H9 (cell line): ENCODE measurements at regions not wholly inside any gene's neighbourhood (a gene's known extent, or its start where the extent isn't known, plus 50 kb on each side); places are given as distances from the start of the nearest gene placed in this dataset.

ENCODE experiments used
- DNase-seq: peaks from one replicate; pipeline ENCODE4 v3.0.0-alpha.2; 2017
- H2AFZ ChIP-seq: one replicate; pipeline ENCODE4 v1.6.1; 2013; ENCODE audit warnings: mild to moderate bottlenecking, low read length, control low read depth, moderate library complexity
- H2AK5ac ChIP-seq: 2 replicates; pipeline ENCODE4 v1.6.1; 2013; ENCODE audit warnings: low read length, control low read depth, mixed read lengths; ENCODE audit not compliant: insufficient read length
- H2BK120ac ChIP-seq: one replicate; pipeline ENCODE4 v1.6.1; 2013; ENCODE audit warnings: low read depth, mild to moderate bottlenecking, low read length, control low read depth, inconsistent platforms; ENCODE audit not compliant: poor library complexity, severe bottlenecking
- H2BK12ac ChIP-seq: 2 replicates; pipeline ENCODE4 v1.6.1; 2013; ENCODE audit warnings: low read length, control low read depth, mixed read lengths, low read depth; ENCODE audit not compliant: insufficient read length
- H2BK15ac ChIP-seq: 2 replicates; pipeline ENCODE4 v1.6.1; 2013; ENCODE audit warnings: low read depth, low read length, control low read depth
- H2BK20ac ChIP-seq: one replicate; pipeline ENCODE4 v1.6.1; 2013; ENCODE audit warnings: low read depth, mild to moderate bottlenecking, low read length, control low read depth, inconsistent platforms; ENCODE audit not compliant: poor library complexity, severe bottlenecking
- H2BK5ac ChIP-seq: 2 replicates; pipeline ENCODE4 v1.6.1; 2013; ENCODE audit warnings: low read length, control low read depth, mixed read lengths; ENCODE audit not compliant: insufficient read length
- H3K14ac ChIP-seq: 2 replicates; pipeline ENCODE4 v1.6.1; 2013; ENCODE audit warnings: low read length, control low read depth; ENCODE audit not compliant: insufficient read depth
- H3K18ac ChIP-seq: 2 replicates; pipeline ENCODE4 v1.6.1; 2013; ENCODE audit warnings: low read depth, mild to moderate bottlenecking, mixed read lengths, low read length, control low read depth; ENCODE audit not compliant: insufficient read length
- H3K23ac ChIP-seq: 2 replicates; pipeline ENCODE4 v1.6.1; 2013; ENCODE audit warnings: low read length, control low read depth, mixed read lengths, low read depth; ENCODE audit not compliant: insufficient read length
- H3K23me2 ChIP-seq: 2 replicates; pipeline ENCODE4 v1.6.1; 2013; ENCODE audit warnings: low read depth, mild to moderate bottlenecking, mixed read lengths, low read length, control low read depth; ENCODE audit not compliant: insufficient read length, poor library complexity, severe bottlenecking
- H3K27ac ChIP-seq: 2 replicates; pipeline ENCODE4 v1.5.1; 2013; ENCODE audit warnings: low read length, control low read depth, mixed read lengths, low read depth; ENCODE audit not compliant: insufficient read length
- H3K27me3 ChIP-seq: 2 replicates; pipeline ENCODE4 v1.6.1; 2013; ENCODE audit warnings: low read length, control low read depth, inconsistent platforms; ENCODE audit not compliant: insufficient read depth
- H3K4ac ChIP-seq: 2 replicates; pipeline ENCODE4 v1.6.1; 2013; ENCODE audit warnings: low read depth, mild to moderate bottlenecking, control low read depth, inconsistent platforms, low read length, moderate library complexity
- H3K4me1 ChIP-seq: 2 replicates; pipeline ENCODE4 v1.6.1; 2013; ENCODE audit warnings: low read length, control low read depth, inconsistent platforms; ENCODE audit not compliant: insufficient read depth
- H3K4me2 ChIP-seq: 2 replicates; pipeline ENCODE4 v1.6.1; 2013; ENCODE audit warnings: low read length, control low read depth, mixed read lengths; ENCODE audit not compliant: insufficient read length, insufficient read depth
- H3K56ac ChIP-seq: 2 replicates; pipeline ENCODE4 v1.6.1; 2013; ENCODE audit warnings: low read depth, mild to moderate bottlenecking, mixed read lengths, low read length, control low read depth; ENCODE audit not compliant: insufficient read length
- H3K79me1 ChIP-seq: 2 replicates; pipeline ENCODE4 v1.6.1; 2013; ENCODE audit warnings: low read depth, mild to moderate bottlenecking, moderate library complexity, low read length, control low read depth, inconsistent platforms; ENCODE audit not compliant: insufficient read depth, poor library complexity, severe bottlenecking
- H3K79me2 ChIP-seq: 2 replicates; pipeline ENCODE4 v1.6.1; 2013; ENCODE audit warnings: low read length, control low read depth, inconsistent platforms; ENCODE audit not compliant: insufficient read depth
- H3K9ac ChIP-seq: 2 replicates; pipeline ENCODE4 v1.6.1; 2013; ENCODE audit warnings: low read length, control low read depth, mixed read lengths; ENCODE audit not compliant: insufficient read length; ENCODE audit errors: extremely low read depth
- H3K9me3 ChIP-seq: one replicate; pipeline ENCODE4 v1.6.1; 2013; ENCODE audit warnings: low read depth, low read length, inconsistent platforms; ENCODE audit not compliant: control insufficient read depth
- H3T11ph ChIP-seq: one replicate; pipeline ENCODE4 v1.6.1; 2013; ENCODE audit warnings: mild to moderate bottlenecking, low read length, control low read depth, inconsistent platforms
- H4K20me1 ChIP-seq: one replicate; pipeline ENCODE4 v1.6.1; 2013; ENCODE audit not compliant: control insufficient read depth, insufficient read length, insufficient read depth
- H4K5ac ChIP-seq: 2 replicates; pipeline ENCODE4 v1.6.1; 2013; ENCODE audit warnings: low read depth, mild to moderate bottlenecking, mixed read lengths, low read length, control low read depth; ENCODE audit not compliant: insufficient read length
- H4K8ac ChIP-seq: replicated peaks from 2 replicates; pipeline ENCODE4 v1.6.1; 2013; ENCODE audit warnings: low read length, control low read depth, mixed read lengths, low read depth; ENCODE audit not compliant: insufficient read length
- H4K91ac ChIP-seq: 2 replicates; pipeline ENCODE4 v1.6.1; 2013; ENCODE audit warnings: low read depth, mild to moderate bottlenecking, moderate library complexity, mixed read lengths, low read length, control low read depth; ENCODE audit not compliant: insufficient read length
- H3K27ac Mint-ChIP-seq, 3 experiments: 2 replicates in 2 of 3; 3 replicates in 1 of 3; pipeline ENCODE4 v1.8.0; 2020 to 2021; ENCODE audit warnings: mixed read lengths in 3 of 3, mild to moderate bottlenecking in 1 of 3, moderate library complexity in 1 of 3
- H3K27me3 Mint-ChIP-seq: 2 replicates; pipeline ENCODE4 v1.8.0; 2021; ENCODE audit warnings: low read depth, mild to moderate bottlenecking, moderate library complexity, mixed read lengths
- H3K36me3 Mint-ChIP-seq, 3 experiments: 2 replicates in 2 of 3; 3 replicates in 1 of 3; pipeline ENCODE4 v1.8.0; 2020 to 2021; ENCODE audit warnings: low read depth in 3 of 3, mixed read lengths in 3 of 3; ENCODE audit not compliant: insufficient read depth in 1 of 3
- H3K4me1 Mint-ChIP-seq, 2 experiments: 2 replicates each; pipeline ENCODE4 v1.8.0; 2020; ENCODE audit warnings: mixed read lengths in 2 of 2
- H3K4me3 Mint-ChIP-seq, 2 experiments: 2 replicates in 1 of 2; 3 replicates in 1 of 2; pipeline ENCODE4 v1.8.0; 2020 to 2021; ENCODE audit warnings: mild to moderate bottlenecking in 2 of 2, mixed read lengths in 2 of 2, moderate library complexity in 1 of 2
- H3K9me3 Mint-ChIP-seq, 2 experiments: 2 replicates in 1 of 2; 3 replicates in 1 of 2; pipeline ENCODE4 v1.8.0; 2020; ENCODE audit warnings: mild to moderate bottlenecking in 2 of 2, mixed read lengths in 2 of 2, moderate library complexity in 1 of 2
- CTCF ChIP-seq: fragments of 200-600 bp; sonication (generic); conservative IDR thresholded peaks from 3 replicates; pipeline ENCODE4 v1.8.0; 2021; ENCODE audit warnings: antibody characterized with exemption, mild to moderate bottlenecking
- WGBS: extraction: QIAGEN DNeasy Blood & Tissue Kit; methylation state at CpG from one replicate; pipeline ENCODE4 v1.1.7; 2013; ENCODE audit warnings: missing lambda C conversion rate, low lambda C conversion rate, mixed read lengths; ENCODE audit not compliant: insufficient read length; ENCODE audit errors: extremely low coverage; 5-methylcytosine and 5-hydroxymethylcytosine counted together

DNA sequence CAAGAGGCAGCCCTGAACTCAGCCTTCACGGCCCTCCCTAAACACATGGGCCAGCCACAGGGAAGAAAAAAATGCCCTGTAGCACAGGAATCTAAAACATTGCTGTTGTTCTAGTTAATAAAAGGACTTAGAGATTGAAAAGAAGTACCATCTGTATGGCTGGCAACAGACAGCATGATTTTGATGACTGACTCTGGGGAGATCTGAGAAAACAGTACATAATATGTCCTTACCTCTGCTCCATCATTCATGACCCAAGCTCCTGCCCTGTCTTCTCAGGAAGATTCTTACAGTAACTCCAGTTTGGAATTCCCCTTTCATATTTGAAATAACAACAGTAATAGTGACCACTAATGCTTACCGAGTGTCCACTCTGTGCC is 244.2 kb downstream of the ETS1 start:
- no peaks in the 10 kb centered on the region for H3K23me2 ChIP-seq
- H3K9me3 ChIP-seq = no peaks in the 10 kb centered on the region
- H3K27ac ChIP-seq = no peak overlapping the region
- H3K79me1 ChIP-seq = no peaks in the 10 kb centered on the region
- H3K4ac ChIP-seq = no peak overlapping the region
- H4K5ac ChIP-seq = no peak overlapping the region
- no peaks in the 10 kb centered on the region for H3K36me3 Mint-ChIP-seq
- H3K4me1 ChIP-seq = peaks cover 4% of the 10 kb centered on the region; the same call in 1 of the 2 replicates
- no peaks in the 10 kb centered on the region for H4K20me1 ChIP-seq
- TF ChIP-seq CTCF = no peak
- H3T11ph ChIP-seq = no peak overlapping the region
- H2BK5ac ChIP-seq = no peak overlapping the region
- H3K27me3 ChIP-seq = no peaks in the 10 kb centered on the region
- H4K91ac ChIP-seq = no peak overlapping the region
- no CpG with 5 or more reads among the region's 2 CpGs for WGBS
- no peak overlapping the region for H3K18ac ChIP-seq
- H3K9ac ChIP-seq = no peak overlapping the region
- no peak overlapping the region for H2BK12ac ChIP-seq
- H3K4me1 Mint-ChIP-seq = peaks cover 22% of the 10 kb centered on the region in 2 experiments
- H3K14ac ChIP-seq = peak overlapping the region; percentile 42; the same call in 1 of the 2 replicates
- no peak overlapping the region for H4K8ac ChIP-seq
- no peaks in the 10 kb centered on the region for H3K27me3 Mint-ChIP-seq
- DNase-seq = no peak
- no peak overlapping the region for H2AFZ ChIP-seq
- no peak overlapping the region for H3K56ac ChIP-seq
- H3K79me2 ChIP-seq = no peaks in the 10 kb centered on the region
- no peaks in the 10 kb centered on the region for H3K9me3 Mint-ChIP-seq
- no peak overlapping the region for H2BK20ac ChIP-seq
- no peak overlapping the region for H3K4me3 Mint-ChIP-seq
- no peak overlapping the region for H2BK120ac ChIP-seq
- no peak overlapping the region for H2BK15ac ChIP-seq
- H2AK5ac ChIP-seq = no peak overlapping the region
- no peak overlapping the region for H3K23ac ChIP-seq
- no peak overlapping the region; a peak in 1 of 7 replicates for H3K27ac Mint-ChIP-seq
- no peak overlapping the region for H3K4me2 ChIP-seq
